Ovary (tissue), 7 donors: ENCODE measurements at regions not wholly inside any gene's neighbourhood (a gene's known extent, or its start where the extent isn't known, plus 50 kb on each side); places are given as distances from the start of the nearest gene placed in this dataset.

Experiments
- DNase-seq, 5 donors: peaks; one replicate each; pipeline ENCODE4 v3.0.0-alpha.2; 2019 to 2020
- H3K27ac ChIP-seq, 2 donors: fragments of 200-600 bp; one replicate each; pipeline versions ENCODE4 v1.5.1 to v1.8.0; 2019 to 2022
- H3K27me3 ChIP-seq: fragments of 200-600 bp; one replicate; pipeline ENCODE4 v1.8.0; 2022
- H3K36me3 ChIP-seq: fragments of 200-600 bp; sonication (generic); one replicate; pipeline ENCODE4 v1.5.1; 2019
- H3K4me1 ChIP-seq: one replicate; pipeline ENCODE4 v1.8.1; 2013; ENCODE audit warnings: mild to moderate bottlenecking, moderate library complexity; ENCODE audit not compliant: insufficient read depth
- H3K4me3 ChIP-seq: fragments of 200-600 bp; sonication (generic); one replicate; pipeline ENCODE4 v1.5.1; 2017
- H3K9me3 ChIP-seq, 2 donors: fragments of 200-600 bp in 1 of 2; sonication (generic) in 1 of 2; one replicate each; pipeline versions ENCODE4 v1.5.1 to v1.8.1; 2013 to 2019; ENCODE audit warnings: mild to moderate bottlenecking in 1 of 2, moderate library complexity in 1 of 2
- EP300 ChIP-seq: sonication (generic); formaldehyde crosslinking; IDR thresholded peaks from one replicate; pipeline ENCODE4 v1.6.1; 2017; ENCODE audit warnings: antibody characterized with exemption
- POLR2A ChIP-seq: fragments of 450-650 bp; IDR thresholded peaks from one replicate; pipeline ENCODE4 v1.6.1; 2017; ENCODE audit warnings: antibody characterized with exemption, mild to moderate bottlenecking, moderate library complexity
- WGBS, 3 donors: extraction: QIAGEN DNeasy Blood & Tissue Kit in 1 of 3; methylation state at CpG; one replicate each; pipeline versions ENCODE4 v1.1.5 to v1.1.7; 2013 to 2017; 5-methylcytosine and 5-hydroxymethylcytosine counted together
- intact Hi-C, 4 donors: fragments of 100-400 bp; cut with DNase I; formaldehyde crosslinking; loops; one replicate each; pipeline versions ENCODE4 v1.11.0 to v1.15.1; 2022 to 2023
- TF ChIP-seq, protein P1 (sequence below), 3 donors: fragments of 450-650 bp in 2 of 3; fragments of 200-600 bp in 1 of 3; IDR thresholded peaks; one replicate each; pipeline versions ENCODE4 v1.5.1 to v1.8.0; 2016 to 2022; ENCODE audit warnings: antibody characterized with exemption in 3 of 3, mild to moderate bottlenecking in 1 of 3
- donor health status: DM: no; HTN: no; CAD: no; lungs with moderate emphysema.
- donor health status: DM: no; HTN: no; CAD: no.
- donor health status: Bipolar disorder and iron deficiency.
- donor health status: DM: no; HTN: no; CAD: no.
- donor health status: DM: yes; HTN: yes; CAD: no.

DNA sequence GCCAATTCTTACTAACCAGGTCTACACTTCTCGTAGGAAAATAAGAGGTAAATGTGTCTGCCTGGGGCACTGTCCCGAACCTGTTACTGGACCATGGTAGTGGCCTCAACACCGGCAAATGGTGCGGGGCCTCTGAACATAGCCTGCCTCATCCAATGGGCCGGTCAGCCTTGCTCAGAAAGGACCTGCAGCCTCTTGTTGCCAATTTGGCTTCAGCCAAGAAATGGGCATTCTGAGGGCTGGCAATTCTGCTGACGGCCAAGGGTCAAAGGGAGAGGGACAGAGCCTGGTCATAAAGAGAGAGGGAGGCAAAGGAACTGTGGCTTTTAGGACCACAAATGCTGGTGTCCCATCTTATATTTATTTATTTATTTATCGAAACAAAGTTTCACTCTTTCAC lies 69.5 kb upstream of the ATP6AP2 start:
- no peaks in the 10 kb centered on the region for H3K4me1 ChIP-seq
- H3K27me3 ChIP-seq = no peaks in the 10 kb centered on the region
- TF ChIP-seq, protein P1, sequence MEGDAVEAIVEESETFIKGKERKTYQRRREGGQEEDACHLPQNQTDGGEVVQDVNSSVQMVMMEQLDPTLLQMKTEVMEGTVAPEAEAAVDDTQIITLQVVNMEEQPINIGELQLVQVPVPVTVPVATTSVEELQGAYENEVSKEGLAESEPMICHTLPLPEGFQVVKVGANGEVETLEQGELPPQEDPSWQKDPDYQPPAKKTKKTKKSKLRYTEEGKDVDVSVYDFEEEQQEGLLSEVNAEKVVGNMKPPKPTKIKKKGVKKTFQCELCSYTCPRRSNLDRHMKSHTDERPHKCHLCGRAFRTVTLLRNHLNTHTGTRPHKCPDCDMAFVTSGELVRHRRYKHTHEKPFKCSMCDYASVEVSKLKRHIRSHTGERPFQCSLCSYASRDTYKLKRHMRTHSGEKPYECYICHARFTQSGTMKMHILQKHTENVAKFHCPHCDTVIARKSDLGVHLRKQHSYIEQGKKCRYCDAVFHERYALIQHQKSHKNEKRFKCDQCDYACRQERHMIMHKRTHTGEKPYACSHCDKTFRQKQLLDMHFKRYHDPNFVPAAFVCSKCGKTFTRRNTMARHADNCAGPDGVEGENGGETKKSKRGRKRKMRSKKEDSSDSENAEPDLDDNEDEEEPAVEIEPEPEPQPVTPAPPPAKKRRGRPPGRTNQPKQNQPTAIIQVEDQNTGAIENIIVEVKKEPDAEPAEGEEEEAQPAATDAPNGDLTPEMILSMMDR (IDR thresholded peaks at IDR 0.05) = no peak
- TF ChIP-seq EP300 = no peak
- TF ChIP-seq POLR2A = no peak
- H3K9me3 ChIP-seq = no peaks in the 10 kb centered on the region
- 92 to 94% (median 93%) methylated on average over 7 of the region's 7 CpGs for WGBS, 3 donors
- H3K36me3 ChIP-seq = no peaks in the 10 kb centered on the region
- no peak for DNase-seq
- intact Hi-C loops = no loop called here
- H3K4me3 ChIP-seq = no peak overlapping the region
- H3K27ac ChIP-seq = no peak overlapping the region

DNA sequence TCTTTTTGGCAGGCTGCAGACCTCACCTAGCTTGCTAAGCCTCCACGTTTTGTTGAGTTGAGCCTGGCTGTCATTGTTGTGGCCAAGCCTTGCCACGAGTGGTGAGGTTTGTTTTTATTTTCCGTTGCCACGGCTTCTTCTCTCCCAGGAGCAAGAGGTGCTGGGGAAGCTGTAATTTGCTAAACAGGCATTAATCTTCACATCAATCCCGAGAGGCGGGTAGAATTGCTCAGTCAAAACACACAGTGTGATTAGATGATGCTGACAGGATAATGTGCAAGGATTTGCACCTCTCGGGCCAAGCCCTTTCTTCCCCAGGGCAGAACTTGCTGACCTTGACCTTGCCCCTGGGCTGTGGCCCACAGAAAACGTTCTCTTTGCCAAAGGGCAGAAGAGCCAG lies 72.2 kb upstream of the ATP6AP2 start:
- intact Hi-C loops = no loop called here
- TF ChIP-seq, protein P1 (IDR thresholded peaks at IDR 0.05) = no peak
- no peak for TF ChIP-seq EP300
- no peak for TF ChIP-seq POLR2A
- Histone ChIP-seq H3K4me3 (no peak overlapping the region), H3K9me3 (no peaks in the 10 kb centered on the region), H3K4me1 (no peaks in the 10 kb centered on the region), H3K27me3 (no peaks in the 10 kb centered on the region), H3K36me3 (no peaks in the 10 kb centered on the region), H3K27ac (no peak overlapping the region)
- DNase-seq = no peak
- WGBS, 3 donors = 58 to 71% (median 60%) methylated on average over 8 of the region's 8 CpGs

DNA sequence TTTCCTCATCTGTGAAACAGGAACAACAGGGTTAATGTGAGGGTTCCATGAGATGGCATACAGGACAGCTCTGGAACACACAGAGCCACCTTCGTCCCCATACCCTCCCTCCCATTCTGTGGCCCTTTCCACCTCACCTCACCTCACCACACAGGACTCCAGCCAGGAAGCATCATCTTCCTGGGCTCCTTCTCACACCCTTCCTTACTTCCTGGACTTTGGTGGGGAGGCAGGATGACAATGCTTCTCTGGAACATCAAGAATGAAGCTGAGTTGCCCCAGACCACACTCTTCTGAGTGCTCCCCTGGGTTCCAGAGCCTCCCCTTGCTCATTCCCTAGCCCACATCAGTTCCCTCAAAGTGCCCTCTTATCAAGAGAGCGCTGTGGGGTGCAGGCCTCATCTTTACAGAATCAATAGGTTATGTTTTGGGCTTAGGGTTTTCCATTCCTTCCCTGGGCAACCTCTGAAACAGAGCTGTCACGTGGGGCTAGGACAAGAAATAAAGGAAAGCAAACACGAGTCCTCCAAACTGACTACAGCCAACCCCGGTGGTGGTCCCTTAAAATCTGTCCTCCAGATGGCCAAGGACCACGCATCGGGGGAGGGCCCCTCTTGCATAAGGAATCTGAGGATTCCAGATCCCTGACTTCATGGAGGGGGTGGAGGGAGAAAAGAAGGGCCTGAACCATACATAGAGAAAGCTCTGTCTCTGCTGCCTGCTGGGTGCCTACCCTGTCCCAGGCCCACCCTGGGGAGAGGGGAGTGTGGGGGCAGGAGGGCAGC lies 74.4 kb upstream of the ATP6AP2 start:
- no peak overlapping the region for H3K4me3 ChIP-seq
- no peak overlapping the region for H3K27ac ChIP-seq
- no peak for TF ChIP-seq POLR2A
- TF ChIP-seq EP300 = no peak
- TF ChIP-seq, protein P1 (IDR thresholded peaks at IDR 0.05) = no peak
- H3K9me3 ChIP-seq = no peaks in the 10 kb centered on the region
- H3K27me3 ChIP-seq = no peaks in the 10 kb centered on the region
- DNase-seq = no peak
- 79 to 81% (median 80%) methylated on average over 7 of the region's 7 CpGs for WGBS, 3 donors
- intact Hi-C loops = no loop called here
- no peaks in the 10 kb centered on the region for H3K36me3 ChIP-seq
- no peaks in the 10 kb centered on the region for H3K4me1 ChIP-seq

DNA sequence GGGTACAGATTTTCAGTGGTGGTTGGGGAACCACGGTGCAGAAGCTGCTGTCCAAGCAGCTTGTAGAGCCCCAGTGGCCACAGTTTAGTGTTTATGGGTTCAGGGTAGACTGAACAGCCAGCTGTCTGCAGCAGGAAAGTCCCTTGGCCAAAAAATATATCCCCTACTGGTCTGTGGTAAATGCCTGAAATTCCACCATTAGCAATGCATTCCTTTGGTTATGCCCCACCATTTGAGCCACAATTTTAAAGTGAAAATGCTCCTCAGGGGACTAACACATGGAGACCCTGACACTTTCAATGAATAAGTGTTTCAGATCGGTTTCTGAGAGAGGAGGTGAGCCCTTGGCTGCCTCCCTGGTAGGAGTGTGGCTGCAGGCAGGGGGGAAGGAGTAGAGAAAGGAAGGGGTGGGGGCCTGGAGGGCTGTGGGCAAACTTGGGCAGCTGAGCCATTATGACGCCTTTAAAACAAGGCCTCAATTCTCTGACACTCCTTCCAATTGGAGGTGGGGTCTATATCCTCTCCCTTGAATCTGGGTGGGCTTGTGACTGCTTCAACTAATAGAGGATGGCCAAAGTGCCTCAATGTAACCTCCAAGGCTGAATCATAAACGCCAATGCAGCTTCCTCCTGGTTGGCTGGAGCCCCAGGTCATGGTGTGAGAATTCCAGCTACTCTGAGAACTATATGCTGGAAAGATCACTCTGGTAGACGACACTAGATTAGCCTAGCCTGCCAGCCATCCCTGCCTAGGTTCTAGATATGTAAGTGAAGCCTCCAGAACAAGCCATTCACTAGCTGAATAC lies 75.8 kb upstream of the ATP6AP2 start:
- no peak for DNase-seq
- H3K27ac ChIP-seq = no peak overlapping the region
- no peaks in the 10 kb centered on the region for H3K27me3 ChIP-seq
- TF ChIP-seq, protein P1 (IDR thresholded peaks at IDR 0.05) = no peak
- TF ChIP-seq EP300 (no peak), POLR2A (no peak)
- intact Hi-C loops = no loop called here
- WGBS, 3 donors = 33 to 40% (median 33%) methylated on average over 5 of the region's 5 CpGs
- H3K36me3 ChIP-seq = no peaks in the 10 kb centered on the region
- no peak overlapping the region for H3K4me3 ChIP-seq
- no peaks in the 10 kb centered on the region for H3K4me1 ChIP-seq
- no peaks in the 10 kb centered on the region for H3K9me3 ChIP-seq
